Sigmoid colon (tissue), 4 donors: ENCODE measurements at regions not wholly inside any gene's neighbourhood (a gene's known extent, or its start where the extent isn't known, plus 50 kb on each side); places are given as distances from the start of the nearest gene placed in this dataset.

Experiments
- POLR2A ChIP-seq, 2 donors: fragments of 450-650 bp; IDR thresholded peaks; one replicate each; pipeline ENCODE4 v1.6.1; 2016; ENCODE audit warnings: antibody characterized with exemption in 2 of 2, mild to moderate bottlenecking in 2 of 2, moderate library complexity in 2 of 2
- POLR2AphosphoS5 ChIP-seq, 4 donors: sonication (generic); formaldehyde crosslinking; IDR thresholded peaks; one replicate each; pipeline ENCODE4 v1.6.1; 2017; ENCODE audit warnings: antibody characterized with exemption in 4 of 4

DNA sequence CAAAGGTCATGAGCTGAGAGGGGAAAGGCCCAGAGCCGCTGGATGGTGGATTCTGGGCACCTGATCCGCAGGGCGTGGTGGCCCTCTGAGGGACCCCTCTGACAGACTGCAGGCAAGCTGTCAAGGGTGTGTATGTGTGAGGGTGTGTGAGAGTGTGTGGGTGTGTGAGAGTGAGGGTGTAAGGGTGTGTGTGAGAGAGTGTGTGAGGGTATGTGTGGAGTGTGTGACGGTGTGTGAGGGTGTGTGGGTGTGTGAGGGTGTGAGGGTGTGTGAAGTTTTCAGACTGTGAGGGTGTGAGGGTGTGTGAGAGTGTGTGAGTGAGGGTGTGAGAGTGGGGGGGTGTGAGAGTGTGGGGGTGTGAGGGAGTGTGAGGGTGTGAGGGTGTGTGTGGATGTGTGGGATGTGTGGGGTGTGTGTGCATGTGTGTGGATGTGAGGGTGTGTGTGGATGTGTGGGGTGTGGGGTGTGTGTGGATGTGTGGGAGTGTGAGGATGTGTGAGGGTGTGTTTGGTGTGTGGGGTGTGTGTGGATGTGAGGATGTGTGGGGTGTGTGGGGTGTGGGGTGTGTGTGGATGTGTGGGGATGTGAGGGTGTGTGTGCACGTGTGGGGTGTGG, 156.7 kb downstream of the TMEM121 start:
- no peak for TF ChIP-seq POLR2AphosphoS5 (IDR thresholded peaks at IDR 0.05)
- TF ChIP-seq POLR2A (IDR thresholded peaks at IDR 0.05) = no peak
